Germinal center (tissue), 1 donor: ENCODE measurements at regions not wholly inside any gene's neighbourhood (a gene's known extent, or its start where the extent isn't known, plus 50 kb on each side); places are given as distances from the start of the nearest gene placed in this dataset.
"Not testable (repeated sequence)": the region's sequence is repeated elsewhere in the genome, so short reads cannot be mapped to it uniquely, and the experiment has no call there.

Experiments
- DNase-seq: peaks from one replicate; pipeline ENCODE4 v3.0.0; 2012; ENCODE audit warnings: mixed read lengths, low spot score

DNA sequence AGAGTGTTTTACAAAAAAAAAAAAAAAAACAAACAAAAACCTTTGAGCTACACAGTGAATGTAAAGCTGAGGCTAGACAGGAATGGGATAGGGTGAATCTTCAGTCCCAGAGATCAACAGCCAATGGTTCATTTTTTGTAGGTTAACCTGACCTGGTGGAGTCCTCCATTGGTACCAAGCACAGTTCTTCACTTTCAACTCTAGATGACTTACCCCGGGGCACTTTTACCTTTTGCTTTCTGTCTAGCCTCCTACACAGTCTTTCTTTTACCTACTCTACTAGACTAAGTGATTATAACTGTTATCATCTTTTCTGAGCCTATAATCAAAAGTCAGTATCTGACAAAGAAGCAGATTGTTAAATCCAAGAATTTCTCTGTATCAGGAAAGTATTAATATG, 50.9 kb downstream of the ANXA2R start:
- DNase-seq: no peak

DNA sequence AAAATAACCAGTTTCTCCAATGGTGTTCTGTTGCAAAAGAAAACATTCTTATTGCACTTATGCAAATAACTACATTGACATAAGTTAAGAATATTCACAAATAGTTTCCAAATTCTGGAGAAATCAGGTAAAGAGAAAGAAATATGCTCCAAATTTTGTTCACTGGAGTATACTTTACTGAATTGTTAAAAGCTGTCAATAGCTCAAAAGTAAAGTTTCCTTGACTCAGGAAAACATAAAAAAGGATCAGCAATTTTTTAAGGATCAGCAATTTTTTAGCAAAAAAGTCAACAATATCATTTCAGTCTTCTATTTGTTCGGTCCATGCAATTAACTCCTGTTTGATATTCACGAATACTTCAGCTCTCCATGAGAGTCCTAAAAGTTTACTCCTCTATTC, 51.6 kb downstream of the ANXA2R start:
- no peak for DNase-seq

DNA sequence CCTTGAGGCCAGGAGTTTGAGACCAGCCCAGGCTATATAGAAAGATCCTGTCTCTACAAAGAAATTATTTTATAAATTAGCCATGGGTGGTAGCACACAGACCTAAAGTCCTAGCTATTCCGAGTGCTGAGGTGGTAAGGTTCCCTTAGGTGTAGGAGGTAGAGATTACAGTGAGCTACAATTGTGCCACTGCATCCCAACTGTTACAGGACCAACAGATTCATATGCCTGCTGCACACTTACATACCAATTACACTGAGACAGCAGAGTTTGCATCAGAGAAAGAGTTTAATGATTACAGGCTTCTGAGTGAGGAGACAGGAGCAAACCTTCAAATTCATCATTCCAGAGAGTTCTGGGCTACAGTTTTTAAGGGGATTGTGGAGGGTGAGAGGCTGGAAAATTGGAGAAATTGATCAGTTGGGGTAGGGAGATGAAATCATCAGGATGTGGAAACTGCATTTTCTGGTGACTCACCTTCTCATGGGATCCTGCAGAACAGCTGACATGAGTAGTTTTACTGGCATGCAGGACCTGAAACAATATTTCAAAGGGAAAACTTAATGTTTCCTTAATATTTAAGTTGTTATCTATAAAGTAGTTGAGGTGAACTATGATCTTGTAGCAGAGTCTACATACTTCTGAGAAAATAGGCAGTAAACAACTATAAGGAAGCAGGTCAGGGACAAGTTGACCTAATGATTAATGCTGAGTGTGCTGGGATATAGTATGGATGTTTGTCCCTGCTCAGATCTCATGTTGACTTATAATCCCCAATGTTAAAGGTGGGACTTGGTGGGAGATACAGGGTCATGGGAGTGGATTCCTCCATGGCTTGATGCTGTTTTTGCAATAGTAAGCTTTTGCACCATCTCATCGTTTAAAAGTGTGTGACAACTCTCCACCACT, 54.7 kb downstream of the ANXA2R start:
- DNase-seq: no peak

DNA sequence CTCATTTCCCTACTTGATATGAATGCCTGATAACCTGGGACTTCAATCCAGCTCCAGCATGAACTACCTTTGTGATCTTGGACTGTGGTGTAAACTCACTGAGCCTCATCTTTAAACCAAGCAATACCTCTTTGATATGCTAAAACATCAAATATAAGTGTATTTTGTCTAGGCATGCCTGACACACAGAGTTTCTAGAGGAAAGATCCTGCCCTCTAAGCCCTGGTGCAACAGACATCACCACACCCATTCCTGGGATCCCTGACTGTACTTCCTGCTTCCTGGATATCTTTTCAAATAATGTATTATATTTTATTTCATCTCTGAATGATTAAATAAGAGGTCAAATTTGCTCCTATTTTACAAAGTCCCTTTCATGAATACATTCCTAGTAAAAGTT, 55.8 kb downstream of the ANXA2R start:
- DNase-seq: no peak

DNA sequence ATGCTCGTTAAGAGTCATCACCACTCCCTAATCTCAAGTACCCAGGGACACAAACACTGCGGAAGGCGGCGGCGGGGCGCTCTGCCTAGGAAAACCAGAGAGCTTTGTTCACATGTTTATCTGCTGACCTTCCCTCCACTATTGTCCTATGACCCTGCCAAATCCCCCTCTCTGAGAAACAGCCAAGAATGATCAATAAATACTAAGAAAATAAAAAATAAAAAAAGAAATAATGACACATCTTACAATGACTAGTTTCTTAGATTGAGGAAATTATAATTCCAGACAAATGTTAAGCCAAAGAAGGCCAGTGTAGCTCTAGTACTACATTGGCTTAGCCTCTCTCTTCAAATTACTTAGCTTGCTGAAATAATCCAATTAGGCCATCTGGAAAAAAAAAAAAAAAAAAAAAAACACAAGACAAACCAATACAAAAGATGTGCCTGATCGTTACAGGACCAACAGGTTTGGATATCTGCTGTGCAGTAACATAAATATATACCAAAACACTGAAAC, 58.0 kb downstream of the ANXA2R start:
- DNase-seq: no peak

DNA sequence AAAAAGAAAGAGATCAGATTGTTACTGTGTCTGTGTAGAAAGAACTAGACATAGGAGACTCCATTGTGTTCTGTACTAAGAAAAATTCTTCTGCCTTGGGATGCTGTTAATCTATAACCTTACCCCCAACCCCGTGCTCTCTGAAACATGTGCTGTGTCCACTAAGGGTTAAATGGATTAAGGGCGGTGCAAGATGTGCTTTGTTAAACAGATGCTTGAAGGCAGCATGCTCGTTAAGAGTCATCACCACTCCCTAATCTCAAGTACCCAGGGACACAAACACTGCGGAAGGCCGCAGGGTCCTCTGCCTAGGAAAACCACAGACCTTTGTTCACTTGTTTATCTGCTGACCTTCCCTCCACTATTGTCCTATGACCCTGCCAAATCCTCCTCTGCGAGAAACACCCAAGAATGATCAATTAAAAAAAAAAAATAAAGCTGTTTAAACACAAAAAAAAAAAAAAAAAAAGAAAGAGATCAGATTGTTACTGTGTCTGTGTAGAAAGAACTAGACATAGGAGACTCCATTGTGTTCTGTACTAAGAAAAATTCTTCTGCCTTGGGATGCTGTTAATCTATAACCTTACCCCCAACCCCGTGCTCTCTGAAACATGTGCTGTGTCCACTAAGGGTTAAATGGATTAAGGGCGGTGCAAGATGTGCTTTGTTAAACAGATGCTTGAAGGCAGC, 58.6 kb downstream of the ANXA2R start:
- DNase-seq: not testable (repeated sequence)

DNA sequence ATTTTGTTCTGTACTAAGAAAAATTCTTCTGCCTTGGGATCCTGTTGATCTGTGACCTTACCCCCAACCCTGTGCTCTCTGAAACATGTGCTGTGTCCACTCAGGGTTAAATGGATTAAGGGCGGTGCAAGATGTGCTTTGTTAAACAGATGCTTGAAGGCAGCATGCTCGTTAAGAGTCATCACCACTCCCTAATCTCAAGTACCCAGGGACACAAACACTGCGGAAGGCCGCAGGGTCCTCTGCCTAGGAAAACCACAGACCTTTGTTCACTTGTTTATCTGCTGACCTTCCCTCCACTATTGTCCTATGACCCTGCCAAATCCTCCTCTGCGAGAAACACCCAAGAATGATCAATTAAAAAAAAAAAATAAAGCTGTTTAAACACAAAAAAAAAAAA, 59.1 kb downstream of the ANXA2R start:
- not testable (repeated sequence) for DNase-seq

DNA sequence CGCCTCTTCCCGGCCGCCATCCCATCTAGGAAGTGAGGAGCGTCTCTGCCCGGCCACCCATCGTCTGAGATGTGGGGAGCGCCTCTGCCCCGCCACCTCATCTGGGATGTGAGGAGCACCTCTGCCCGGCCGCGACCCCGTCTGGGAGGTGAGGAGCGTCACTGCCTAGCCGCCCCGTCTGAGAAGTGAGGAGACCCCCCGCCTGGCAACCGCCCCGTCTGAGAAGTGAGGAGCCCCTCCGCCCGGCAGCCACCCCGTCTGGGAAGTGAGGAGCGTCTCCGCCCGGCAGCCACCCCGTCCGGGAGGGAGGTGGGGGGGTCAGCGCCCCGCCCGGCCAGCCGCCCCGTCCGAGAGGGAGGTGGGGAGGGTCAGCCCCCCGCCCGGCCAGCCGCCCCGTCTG, 59.7 kb downstream of the ANXA2R start:
- DNase-seq: not testable (repeated sequence)

DNA sequence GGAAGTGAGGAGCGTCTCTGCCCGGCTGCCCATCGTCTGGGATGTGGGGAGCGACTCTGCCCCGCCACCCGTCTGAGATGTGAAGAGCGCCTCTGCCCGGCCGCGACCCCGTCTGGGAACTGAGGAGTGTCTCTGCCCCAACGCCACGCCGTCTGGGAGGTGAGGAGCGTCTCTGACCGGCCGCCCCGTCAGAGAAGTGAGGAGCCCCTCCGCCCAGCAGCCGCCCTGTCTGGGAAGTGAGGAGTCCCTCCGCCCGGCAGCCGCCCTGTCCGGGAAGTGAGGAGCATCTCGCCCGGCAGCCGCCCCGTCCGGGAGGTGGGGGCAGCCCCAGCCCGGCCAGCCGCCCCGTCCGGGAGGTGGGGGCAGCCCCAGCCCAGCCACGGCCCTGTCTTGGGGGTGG, 60.9 kb downstream of the ANXA2R start:
- not testable (repeated sequence) for DNase-seq

DNA sequence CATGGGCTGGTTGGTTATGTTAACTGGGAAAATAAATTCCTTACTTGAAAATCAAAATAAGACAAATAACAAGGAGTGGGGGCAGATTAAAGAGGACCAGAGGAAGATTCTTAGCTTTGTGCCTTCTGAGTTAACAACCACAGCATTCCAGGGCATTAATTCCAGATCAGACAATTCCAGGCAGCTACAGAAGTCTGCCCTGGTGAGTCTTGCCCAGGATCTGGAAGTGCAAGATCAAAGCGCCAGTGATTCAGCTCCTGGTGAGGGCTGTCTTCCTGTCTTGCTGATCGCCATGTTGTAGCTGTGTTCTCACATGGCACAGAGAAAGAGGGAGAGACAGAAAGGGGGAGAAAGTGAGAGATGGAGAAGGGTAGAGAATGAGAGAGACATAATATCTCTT, 65.6 kb downstream of the ANXA2R start:
- DNase-seq: no peak

DNA sequence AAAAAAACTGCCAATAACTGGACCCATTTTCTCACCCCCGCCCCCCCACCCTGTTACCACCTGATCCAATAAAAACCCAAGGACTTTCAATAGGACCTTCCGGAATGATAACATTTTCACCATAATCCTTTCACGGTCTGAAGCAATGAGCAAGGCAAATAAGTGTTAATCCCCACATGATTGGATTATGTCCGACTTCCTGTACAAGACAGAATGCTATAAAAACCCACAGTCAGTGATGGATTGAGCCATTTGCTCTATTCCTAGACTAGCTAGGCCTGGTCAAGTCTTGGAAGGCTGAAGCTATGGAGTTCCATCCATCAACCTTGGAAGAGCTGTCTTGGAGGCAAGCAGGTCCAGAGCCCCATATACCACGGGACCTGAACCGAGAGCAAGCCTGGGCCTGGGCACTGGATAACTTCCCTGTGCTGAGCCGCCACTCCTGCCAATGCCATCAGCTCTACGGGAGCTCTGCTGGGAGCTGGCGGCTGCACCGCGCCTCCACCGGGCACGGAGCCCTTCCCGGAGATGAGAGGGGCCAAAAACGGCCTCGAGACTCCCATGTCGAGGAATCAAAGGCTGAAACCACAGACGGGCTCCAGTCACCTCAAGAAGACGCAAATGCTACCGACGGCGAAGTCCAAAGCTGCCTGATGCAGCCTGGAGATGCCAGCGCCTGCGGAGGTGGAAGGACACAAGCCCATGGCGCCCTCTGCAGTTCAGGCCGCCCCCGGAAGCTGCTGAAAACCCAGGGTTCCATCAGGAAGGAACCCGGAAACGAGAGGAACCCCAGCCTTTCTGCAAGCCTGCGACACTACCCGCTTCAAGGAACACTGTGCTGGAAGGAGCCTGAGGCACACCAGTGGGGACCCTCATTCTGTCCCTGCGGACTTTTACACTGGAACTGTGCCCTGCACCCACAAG, 69.2 kb downstream of the ANXA2R start:
- no peak for DNase-seq

DNA sequence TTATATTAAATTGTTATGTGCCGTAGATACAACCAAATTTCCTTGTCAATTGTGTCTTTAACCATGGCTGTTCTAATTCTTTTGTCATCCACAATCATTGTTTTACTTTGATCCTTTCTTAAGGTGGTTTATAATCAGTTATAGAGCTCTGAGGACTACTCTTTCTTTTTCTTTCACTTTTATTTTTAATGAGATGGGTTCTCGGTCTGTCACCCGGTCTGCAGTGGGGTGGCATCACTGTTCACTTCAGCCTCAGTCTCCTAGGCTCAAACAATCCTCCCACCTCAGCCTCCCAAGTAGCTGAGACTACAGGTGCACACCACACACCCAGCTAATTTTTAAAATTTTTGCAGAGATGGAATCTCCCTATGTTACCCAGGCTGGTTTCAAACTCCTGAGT, 74.2 kb downstream of the ANXA2R start:
- no peak for DNase-seq

DNA sequence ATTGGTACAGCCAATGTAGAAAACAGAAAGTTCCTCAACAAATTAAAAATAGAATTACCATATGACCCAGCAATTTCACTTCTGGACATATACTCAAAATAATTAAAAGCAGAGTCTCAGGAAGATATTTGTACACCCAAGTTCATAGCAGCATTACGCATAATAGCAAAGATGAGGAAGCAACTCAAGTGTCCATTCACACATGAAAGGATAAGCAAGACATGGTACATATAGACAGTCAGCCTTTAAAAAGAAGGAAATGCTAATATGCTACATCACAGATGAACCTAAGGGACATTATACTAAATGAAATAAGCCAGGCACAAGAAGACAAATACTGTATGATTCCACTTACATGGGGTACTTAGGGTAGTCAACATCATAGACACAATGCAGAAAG, 76.7 kb downstream of the ANXA2R start:
- DNase-seq: no peak

DNA sequence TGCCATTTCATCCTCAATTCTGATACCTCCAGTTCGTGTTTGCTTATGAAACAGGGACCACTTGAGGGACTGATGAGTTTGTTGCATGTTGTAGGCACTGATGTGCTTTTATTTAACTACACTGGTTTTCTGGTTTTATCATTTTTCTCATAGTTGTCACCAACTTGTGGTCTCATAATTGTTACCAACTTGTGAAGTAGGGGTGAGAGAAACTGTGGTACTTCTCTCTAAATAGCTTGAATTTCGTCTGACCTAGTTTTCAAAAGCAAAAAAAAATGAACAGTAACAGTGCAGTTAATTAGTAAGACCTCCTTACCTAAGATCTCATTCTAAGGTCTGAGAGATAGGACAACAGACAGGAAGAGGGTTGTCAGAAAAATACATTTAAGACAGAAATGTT, 78.0 kb downstream of the ANXA2R start:
- no peak for DNase-seq

DNA sequence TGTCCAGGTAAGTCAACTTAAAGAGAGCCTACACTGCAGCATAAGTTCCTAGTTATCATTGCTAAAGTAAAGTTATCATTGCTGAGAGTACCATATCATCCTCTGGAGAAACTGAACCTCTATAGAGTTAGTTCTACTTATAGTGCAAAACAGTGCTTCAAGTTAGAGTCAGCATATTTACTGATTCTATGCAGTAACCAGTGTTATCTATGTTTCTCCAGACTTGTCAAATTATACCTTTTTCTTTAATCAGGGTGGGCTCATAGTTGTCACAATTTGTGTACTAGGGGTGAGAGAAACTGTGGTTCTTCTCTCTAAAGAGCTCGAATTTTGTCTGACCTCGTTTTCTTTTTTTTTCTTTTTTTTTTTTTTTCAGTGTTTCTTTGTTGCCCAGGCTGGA, 79.6 kb downstream of the ANXA2R start:
- DNase-seq: no peak

DNA sequence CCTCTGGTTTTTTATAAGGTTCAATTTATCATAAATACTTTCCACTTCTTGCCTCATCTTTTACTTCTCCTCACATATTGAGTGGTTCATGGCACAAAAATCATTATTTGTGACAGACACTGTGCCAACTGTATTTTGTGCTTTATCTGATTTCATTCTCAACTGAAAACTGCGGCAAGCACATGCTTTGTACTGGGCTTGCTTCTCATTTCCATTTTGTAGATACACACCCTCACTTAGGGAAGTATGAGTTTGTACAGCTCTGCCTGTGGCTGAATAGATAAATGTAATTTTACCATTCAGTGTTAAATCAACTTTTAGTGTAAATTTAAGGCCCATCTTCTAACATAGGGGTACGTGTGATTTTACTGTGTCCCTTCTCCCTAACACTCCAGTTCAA, 83.6 kb downstream of the ANXA2R start:
- no peak for DNase-seq

DNA sequence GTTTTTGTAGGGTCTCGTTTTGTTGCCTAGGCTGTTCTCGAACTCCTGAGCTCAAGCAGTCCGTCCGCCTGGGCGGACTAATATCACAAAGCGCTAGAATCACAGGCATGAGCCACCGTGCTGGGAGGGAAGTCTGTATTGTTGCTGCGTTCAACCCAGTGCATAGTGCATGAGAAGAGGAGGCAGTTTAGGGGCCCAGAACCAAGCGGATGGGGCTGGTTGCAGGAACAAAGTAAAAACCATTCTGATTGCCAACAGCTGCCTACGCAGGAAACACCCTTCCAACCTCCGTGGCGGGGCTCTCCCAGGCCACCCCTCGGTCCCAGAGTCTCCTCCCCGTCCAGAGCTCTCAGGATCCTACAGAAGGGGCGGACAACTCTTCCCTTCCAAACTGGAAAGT, 87.1 kb downstream of the ANXA2R start:
- no peak for DNase-seq

DNA sequence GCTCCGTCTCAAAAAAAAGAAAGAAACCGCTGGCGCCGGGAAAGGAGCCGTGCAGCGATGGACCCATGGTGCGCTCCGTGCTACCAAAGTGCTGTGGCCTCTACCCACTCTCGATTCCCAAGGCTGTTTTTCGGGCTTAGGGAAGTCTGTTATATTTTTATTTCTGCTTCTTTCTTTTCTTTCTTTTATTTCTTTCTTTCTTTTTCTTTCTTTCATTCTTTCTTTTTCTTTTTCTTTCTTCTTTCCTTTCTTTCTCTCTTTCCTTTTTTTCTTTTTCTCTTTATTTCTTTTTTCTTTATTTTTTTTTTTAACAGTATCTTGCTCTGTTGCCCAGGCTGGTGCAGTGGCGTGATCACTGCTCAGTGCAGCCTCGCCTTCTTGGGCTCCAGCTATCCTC, 87.5 kb downstream of the ANXA2R start:
- no peak for DNase-seq

DNA sequence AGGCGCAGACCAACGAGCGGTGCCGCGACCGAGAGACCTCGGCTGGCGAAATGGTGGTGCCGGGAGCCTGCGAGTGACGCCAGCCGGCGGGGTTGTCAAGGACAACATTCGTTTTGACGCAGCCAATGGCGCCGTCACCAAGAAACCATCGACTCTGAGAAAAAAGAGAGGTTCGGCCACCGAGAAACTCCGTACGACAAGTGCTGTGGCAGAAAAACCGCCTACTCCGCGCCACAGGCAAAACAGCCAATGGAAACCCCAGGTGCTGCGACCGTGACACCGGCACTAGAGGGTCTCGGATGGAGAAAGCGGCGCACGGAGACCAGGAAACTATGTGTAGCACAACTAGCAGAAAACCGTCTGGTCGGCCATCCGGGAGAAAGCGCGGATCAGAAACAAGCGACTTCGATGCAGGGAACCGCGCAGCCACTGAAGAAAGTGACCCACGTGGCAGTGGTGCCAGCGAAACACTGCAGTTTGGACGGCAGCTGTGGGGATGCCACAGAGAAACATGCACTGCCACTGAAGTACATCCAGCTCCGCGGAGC, 88.8 kb downstream of the ANXA2R start:
- no peak for DNase-seq

DNA sequence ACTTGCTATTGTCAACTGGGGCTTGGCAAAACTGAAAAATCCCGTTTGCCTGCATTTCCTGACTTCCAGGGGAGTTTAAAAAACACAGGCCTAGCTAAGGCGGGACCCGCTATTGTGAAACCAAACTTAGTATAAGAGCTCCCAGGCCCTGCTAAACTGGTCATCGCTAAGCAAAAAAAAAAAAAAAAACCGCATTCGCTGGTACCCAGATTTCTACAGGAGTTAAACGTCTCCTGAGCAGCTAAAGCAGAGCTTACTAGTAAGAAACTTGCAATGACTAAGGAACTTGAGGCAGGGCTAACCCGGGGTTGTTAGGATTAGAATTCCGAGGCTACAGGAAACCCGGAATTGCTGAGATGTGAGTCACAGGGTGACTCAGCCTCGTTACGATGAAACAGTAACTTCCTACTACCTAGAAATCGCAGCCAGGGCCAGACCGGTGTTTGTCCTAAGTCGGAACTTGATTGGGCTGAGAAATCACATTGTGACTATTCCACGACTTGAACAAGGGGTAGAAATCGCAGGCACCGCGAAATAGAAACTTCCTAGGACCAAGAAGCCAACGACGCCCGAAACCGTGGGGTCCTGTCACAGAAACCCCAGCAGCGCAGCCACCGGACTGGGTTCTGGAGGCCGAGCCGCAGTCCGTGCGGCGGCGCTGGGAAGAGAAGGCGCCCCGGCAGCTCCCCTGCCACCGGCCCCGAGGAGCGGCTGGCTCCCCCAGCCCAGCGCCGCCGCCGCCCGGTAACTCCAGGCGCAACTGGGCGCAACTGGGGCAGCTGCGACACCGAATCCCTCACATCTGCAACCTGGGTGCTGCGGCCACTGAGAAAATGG, 89.4 kb downstream of the ANXA2R start:
- peak; percentile 41 for DNase-seq

DNA sequence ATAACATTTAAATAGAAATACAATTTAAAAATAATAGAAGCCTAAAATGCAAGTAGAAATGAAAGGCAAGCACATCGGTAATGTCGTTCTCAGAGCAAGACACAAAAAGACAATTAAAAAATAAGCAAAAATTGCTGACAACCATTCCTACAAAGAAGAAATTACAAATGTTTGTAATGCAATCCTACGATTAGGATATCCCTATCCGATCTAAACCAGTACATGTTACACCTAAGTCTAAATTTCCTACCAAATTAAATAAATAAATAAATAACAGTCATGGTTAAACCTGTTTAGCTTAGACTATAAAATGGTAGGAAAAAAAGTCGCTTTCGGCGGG, 90.0 kb downstream of the ANXA2R start:
- DNase-seq: no peak
